ENCODE measurements at regions not wholly inside any gene's neighbourhood (a gene's known extent, or its start where the extent isn't known, plus 50 kb on each side); places are given as distances from the start of the nearest gene placed in this dataset.

DNA sequence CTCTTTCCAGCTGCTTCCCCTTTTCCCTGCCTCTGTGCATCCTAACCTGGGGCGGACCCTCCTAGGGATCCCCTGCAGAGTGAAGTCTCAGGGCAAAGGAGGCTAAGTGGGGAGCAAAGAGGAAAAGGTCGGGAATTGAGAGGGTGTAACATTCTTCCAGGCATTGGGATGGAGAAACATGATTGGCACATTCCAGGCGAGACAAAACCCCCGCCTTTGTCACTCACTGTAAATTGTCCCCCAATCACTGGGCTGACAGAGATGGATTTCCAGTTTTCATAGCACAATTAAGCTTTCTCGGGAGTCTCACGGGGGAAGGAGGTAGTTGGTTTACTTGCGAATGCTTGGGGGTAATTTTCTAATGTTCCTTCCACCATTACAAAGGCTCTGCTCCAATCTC is 74.9 kb downstream of the MIAT start:
- Histone ChIP-seq H3K27ac (no peak overlapping the region), H3K9me3 (no peaks in the 10 kb centered on the region)
- 86% methylated on average over 7 of the region's 7 CpGs for WGBS

GRCh38 chr22:26734339-26735018 is 77.1 kb downstream of the MIAT start:
- intact Hi-C loops (cut with DNase I): no loop called here
- Histone ChIP-seq H3K27me3 (replicated peaks; ENCODE audit: insufficient read depth) (no peaks in the 10 kb centered on the region), H3K4me3 (no peak overlapping the region), H3K36me3 (no peaks in the 10 kb centered on the region), H3K27ac (no peak overlapping the region), H3K9me3 (no peaks in the 10 kb centered on the region), H3K4me1 (replicated peaks) (no peaks in the 10 kb centered on the region)
- 91% methylated on average over 4 of the region's 4 CpGs for WGBS
- no peak for DNase-seq (ENCODE audit: low spot score)
- no peak for TF ChIP-seq POLR2AphosphoS5 (IDR thresholded peaks at IDR 0.05)

More for the DNA sequence above, 74.9 kb downstream of the MIAT start:
- intact Hi-C loops (cut with DNase I): no loop called here
- Histone ChIP-seq H3K27me3 (replicated peaks; ENCODE audit: insufficient read depth) (no peaks in the 10 kb centered on the region), H3K36me3 (no peaks in the 10 kb centered on the region), H3K4me1 (replicated peaks) (no peaks in the 10 kb centered on the region), H3K4me3 (no peak overlapping the region)
- TF ChIP-seq POLR2AphosphoS5 (IDR thresholded peaks at IDR 0.05): no peak
- no peak for TF ChIP-seq POLR2A (IDR thresholded peaks at IDR 0.05)
- TF ChIP-seq, protein P1, sequence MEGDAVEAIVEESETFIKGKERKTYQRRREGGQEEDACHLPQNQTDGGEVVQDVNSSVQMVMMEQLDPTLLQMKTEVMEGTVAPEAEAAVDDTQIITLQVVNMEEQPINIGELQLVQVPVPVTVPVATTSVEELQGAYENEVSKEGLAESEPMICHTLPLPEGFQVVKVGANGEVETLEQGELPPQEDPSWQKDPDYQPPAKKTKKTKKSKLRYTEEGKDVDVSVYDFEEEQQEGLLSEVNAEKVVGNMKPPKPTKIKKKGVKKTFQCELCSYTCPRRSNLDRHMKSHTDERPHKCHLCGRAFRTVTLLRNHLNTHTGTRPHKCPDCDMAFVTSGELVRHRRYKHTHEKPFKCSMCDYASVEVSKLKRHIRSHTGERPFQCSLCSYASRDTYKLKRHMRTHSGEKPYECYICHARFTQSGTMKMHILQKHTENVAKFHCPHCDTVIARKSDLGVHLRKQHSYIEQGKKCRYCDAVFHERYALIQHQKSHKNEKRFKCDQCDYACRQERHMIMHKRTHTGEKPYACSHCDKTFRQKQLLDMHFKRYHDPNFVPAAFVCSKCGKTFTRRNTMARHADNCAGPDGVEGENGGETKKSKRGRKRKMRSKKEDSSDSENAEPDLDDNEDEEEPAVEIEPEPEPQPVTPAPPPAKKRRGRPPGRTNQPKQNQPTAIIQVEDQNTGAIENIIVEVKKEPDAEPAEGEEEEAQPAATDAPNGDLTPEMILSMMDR (IDR thresholded peaks at IDR 0.05): no peak
- no peak for DNase-seq (ENCODE audit: low spot score)

GRCh38 chr22:26735019-26735409 is 77.6 kb downstream of the MIAT start:
- Histone ChIP-seq H3K4me1 (replicated peaks) (no peaks in the 10 kb centered on the region), H3K27me3 (replicated peaks; ENCODE audit: insufficient read depth) (no peaks in the 10 kb centered on the region), H3K9me3 (no peaks in the 10 kb centered on the region), H3K27ac (no peak overlapping the region), H3K4me3 (no peak overlapping the region), H3K36me3 (no peaks in the 10 kb centered on the region)
- DNase-seq (ENCODE audit: low spot score): no peak
- 84% methylated on average over 3 of the region's 3 CpGs for WGBS
- TF ChIP-seq POLR2AphosphoS5 (IDR thresholded peaks at IDR 0.05): no peak
- TF ChIP-seq POLR2A (IDR thresholded peaks at IDR 0.05): no peak
- TF ChIP-seq, protein P1 (IDR thresholded peaks at IDR 0.05): no peak
- intact Hi-C loops (cut with DNase I): no loop called here

GRCh38 chr22:26737262-26737661 is 79.9 kb downstream of the MIAT start:
- H3K27ac ChIP-seq: no peak overlapping the region
- no peak overlapping the region for H3K4me3 ChIP-seq
- intact Hi-C loops (cut with DNase I): no loop called here
- H3K27me3 ChIP-seq (replicated peaks; ENCODE audit: insufficient read depth): no peaks in the 10 kb centered on the region
- no peaks in the 10 kb centered on the region for H3K36me3 ChIP-seq
- no peak for TF ChIP-seq POLR2A (IDR thresholded peaks at IDR 0.05)
- no peak for TF ChIP-seq POLR2AphosphoS5 (IDR thresholded peaks at IDR 0.05)
- TF ChIP-seq, protein P1 (IDR thresholded peaks at IDR 0.05): no peak
- H3K9me3 ChIP-seq: no peaks in the 10 kb centered on the region
- 87% methylated on average over 1 of the region's 1 CpG for WGBS
- no peaks in the 10 kb centered on the region for H3K4me1 ChIP-seq (replicated peaks)
- DNase-seq (ENCODE audit: low spot score): no peak

DNA sequence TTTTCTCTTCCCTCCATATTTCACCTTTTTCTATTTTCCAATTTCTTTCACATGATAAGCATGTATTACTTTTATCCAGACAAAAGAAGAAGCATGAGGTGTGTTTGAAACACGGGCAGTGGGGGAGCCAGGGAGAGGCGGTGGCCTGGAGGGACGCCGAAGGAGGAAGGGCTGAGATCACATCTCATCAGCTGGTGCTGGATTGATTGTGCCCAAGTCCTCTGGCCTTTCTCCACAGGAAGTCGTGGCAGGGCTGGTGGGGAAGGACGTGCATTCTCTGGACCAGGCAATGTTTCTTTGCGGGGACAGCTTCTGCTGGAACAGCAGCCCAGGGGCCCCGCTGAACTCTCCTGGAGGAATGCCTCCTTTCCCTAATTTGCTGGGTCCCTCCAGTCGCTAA is 82.9 kb downstream of the MIAT start:
- TF ChIP-seq POLR2AphosphoS5 (IDR thresholded peaks at IDR 0.05) (no peak), POLR2A (IDR thresholded peaks at IDR 0.05) (no peak)
- TF ChIP-seq, protein P1 (IDR thresholded peaks at IDR 0.05): no peak
- H3K27ac ChIP-seq: no peak overlapping the region
- no peak for DNase-seq (ENCODE audit: low spot score)
- 74% methylated on average over 9 of the region's 9 CpGs for WGBS
- H3K9me3 ChIP-seq: no peaks in the 10 kb centered on the region
- no peaks in the 10 kb centered on the region for H3K4me1 ChIP-seq (replicated peaks)
- H3K36me3 ChIP-seq: no peaks in the 10 kb centered on the region
- H3K4me3 ChIP-seq: no peak overlapping the region
- H3K27me3 ChIP-seq (replicated peaks; ENCODE audit: insufficient read depth): no peaks in the 10 kb centered on the region
- intact Hi-C loops (cut with DNase I): no loop called here

All from prostate gland (tissue), 2 donors.